Activated CD4-positive, alpha-beta T cell treated with anti-CD3 and anti-CD28 coated beads for 4 hours (primary cell): ENCODE measurements at regions not wholly inside any gene's neighbourhood (a gene's known extent, or its start where the extent isn't known, plus 50 kb on each side); places are given as distances from the start of the nearest gene placed in this dataset.
"Not testable (repeated sequence)": the region's sequence is repeated elsewhere in the genome, so short reads cannot be mapped to it uniquely, and the experiment has no call there.

Experiments
- DNase-seq, 2 donors: peaks; one replicate each; pipeline ENCODE4 v3.0.0-alpha.2; 2020

DNA sequence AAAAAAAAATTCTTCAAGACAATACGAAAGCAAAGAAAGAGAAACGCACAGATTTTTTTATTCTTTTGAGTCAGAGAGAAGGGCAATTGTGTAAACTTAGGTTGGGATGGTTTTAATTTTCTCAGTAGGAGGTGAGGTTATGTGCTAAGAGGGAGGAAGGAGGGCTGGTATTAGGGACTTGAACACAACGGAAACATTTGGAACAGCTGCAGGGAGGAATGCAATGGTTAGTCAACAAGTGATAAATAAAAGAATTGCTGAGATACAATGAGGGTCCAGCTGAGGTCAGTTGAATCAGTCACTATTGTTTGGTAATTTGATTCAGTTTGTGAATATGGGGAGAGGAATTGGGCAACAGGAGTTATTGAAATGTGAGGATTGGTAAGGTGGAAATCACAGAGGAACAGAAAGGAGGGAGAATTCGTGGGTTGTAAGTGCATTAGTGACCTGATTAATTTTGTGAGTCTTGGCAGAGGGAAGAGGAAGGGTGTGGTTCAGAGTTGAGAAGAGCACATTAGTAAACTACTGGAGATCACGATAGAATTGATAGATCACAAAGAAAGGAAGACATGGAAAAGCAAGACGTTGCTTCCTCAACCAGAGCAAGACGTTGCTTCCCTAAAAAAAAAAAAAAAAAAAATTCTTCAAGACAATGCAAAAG lies 499.5 kb upstream of the SPRY2 start:
- DNase-seq = no peak

DNA sequence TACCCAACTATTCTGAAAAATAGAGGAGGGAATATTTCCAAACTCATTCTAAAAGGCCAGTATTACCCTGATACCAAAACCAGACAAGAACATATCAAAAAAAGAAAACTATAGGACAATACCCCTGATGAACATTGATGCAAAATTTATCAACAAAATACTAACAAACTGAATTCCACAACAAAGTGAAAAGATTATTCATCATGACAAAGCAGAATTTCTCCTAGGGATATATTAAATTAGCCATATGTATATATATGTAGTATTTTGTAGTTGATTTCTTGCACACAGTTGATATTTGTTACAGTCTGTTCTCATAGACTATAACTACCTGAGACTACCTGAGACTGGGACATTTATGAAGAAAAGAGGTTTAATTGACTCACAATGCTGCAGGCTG lies 495.0 kb upstream of the SPRY2 start:
- no peak for DNase-seq

DNA sequence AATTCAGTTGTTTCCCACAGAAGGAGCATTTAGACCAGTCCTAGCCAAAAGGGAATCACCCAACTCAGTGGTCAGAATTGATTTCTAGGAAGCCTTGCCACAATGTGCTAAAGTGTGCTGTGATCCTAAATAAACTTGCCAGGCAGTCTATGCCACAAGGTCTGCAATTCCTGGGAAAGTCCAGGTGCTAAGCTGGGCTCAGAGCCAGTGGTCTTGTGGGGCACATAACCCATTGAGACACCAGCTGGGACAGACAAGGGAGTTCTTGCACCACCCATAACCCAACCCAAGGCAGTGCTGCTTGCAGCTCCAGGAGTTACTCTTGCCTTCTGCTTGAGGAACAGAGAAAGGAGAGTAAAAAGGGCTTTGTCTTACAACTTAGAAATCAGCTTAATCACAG lies 489.5 kb upstream of the SPRY2 start:
- no peak for DNase-seq

DNA sequence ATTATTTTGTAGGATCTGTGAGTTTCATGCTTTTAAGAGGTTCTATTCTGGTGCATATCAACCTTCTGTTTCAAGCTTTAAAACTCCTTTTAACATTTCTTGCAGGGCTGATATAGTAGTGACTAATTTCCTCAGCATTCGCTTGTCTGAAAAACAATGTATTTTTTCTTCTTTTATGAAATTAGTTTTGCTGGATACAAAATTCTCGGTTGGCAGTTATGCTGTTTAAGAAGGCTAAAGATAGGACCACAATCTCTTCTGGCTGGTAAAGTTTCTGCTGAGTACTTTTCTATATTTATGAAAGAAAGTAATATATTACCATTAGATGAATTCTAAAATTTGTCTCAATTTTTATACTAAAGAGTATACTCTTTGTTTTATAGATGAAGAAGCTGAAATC lies 487.8 kb upstream of the SPRY2 start:
- DNase-seq = no peak

DNA sequence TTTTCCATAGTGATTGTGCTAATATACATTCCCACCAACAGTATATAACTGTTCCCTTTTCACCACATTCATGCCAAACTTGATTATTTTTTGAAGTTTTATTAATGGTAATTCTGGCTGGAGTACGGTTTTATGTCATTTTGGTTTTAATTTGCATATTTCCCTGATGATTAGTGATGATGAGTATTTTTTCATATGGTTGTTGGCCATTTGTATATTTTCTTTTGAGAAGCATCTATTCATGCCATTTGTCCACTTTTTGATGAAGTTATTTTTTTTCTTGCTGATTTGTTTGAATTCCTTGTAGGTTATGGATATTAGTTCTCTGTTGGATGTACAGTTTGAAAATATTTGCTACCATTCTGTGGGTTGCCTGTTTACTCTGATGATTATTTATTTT lies 484.4 kb upstream of the SPRY2 start:
- DNase-seq = no peak

DNA sequence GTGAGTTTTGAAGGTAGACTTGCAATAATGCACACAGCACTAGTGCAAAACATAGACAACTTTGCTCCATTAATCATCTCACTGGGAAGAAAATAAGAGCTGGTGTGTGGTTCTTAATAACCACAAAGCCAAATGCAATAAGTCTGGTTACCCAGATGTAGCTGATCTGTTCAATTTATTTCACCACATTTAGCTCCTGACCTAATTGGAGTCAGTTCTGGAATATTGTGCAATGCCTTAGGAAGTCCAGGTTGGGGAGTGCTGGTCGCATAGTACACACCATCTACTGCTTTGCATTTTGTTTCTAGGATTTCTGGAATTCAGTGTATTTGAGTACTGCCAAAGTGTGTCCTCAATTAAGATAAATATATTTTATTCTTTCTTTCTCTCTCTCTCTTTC lies 483.3 kb upstream of the SPRY2 start:
- DNase-seq = no peak

DNA sequence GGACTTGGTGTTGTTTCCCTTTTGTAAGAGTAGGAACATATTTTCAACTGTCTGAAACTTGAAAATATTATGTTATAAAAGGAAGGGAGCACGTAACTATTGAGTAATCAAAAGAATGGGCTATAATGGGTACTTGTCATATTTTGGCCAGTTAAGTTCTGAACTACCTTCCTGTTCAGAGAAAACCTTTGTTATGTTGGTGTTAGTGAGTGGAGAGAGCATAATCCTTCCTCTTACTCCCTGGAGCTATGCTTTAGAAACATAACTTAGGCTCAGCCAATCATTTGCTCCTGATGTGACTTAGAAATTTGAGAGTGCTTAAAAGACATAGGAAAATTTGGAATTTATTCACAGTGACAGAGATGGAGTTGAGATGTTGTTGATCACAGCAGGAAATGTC lies 482.5 kb upstream of the SPRY2 start:
- DNase-seq = no peak

DNA sequence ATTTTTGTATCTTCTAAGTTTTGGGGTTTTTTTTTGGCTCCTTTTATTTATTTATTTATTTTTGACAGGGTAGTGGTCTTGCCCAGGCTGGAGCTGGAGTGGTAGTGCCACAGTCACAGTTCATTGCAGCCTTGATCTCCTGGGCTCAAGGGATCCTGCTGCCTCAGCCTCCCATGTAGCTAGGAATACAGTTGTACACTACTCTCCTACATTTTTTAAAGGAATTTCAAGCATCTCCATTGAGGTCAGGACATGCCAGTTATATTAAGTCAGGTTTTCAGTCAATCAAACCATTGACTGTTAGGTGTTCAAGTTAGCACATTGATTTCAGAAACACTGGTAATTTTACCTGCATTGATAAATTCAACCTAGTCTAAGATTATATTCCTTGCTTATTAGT lies 480.5 kb upstream of the SPRY2 start:
- DNase-seq = no peak

DNA sequence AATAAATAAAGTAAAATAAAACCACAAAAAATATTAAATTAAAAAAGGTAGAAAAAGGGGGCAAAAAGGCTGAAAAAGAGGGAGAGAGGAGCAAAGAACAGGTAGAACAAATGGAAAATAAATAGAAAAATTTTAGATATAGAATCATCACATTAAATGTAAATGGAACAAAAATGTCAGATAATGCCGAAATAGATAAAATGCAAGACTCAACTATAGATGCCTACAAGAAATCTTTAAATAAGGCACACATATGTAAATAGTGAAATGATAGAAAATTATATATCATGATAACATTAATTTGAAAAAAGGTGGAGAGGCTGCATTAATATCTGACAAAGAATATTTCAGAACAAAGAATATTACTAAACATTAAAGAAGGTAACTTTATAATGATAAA lies 477.1 kb upstream of the SPRY2 start:
- no peak for DNase-seq

DNA sequence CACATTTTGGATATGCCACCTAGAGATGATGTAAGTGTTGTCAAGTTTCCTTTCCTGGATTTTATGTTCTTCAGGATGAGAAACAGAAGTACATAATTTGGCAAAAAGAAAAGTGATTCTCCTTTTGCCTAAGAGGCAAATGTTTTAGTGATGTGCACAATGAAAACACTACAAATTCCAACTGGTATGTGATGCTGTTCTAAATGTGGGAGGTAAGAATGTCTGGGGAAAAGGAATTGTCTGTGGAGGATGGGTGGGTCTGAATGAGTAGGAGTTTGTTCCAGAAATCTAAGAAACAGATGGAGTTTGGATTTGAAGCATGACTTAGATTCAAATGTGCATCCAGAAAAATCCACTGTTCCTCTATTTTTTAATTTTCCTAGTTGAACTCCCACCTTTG lies 473.6 kb upstream of the SPRY2 start:
- no peak for DNase-seq

DNA sequence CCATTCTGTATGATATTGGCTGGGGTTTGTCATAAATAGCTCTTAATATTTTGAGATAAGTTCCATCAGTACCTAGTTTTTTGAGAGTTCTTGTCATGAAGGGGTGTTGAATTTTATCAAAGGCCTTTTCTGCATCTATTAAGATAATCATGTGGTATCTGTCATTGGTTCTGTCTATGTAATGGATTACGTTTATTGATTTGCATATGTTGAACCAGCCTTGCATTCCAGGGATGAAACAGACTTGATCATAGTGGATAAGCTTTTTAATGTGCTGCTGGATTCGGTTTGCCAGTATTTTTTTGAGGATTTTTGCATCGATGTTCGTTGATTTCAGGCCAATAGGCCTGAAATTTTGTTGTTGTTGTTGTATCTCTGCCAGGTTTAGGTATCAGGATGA lies 469.4 kb upstream of the SPRY2 start:
- not testable (repeated sequence) for DNase-seq

DNA sequence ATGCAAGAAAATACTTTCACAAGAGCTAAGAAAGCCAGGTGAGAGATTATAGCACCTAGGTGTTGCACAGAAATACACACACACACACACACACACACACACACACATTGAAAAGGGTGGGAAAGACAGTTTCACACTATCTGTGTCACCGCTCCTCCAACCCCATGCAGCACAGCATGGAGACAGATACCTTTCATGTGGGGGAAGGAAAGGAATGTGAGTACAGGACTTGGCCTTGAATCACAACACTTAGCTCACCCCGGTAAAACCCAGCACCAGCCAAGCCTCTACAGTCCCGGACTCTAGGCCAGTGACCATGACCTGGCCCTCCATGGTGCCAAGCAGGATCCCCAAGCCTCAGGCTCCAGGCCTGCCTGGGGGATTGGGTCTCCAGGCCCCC lies 462.0 kb upstream of the SPRY2 start:
- DNase-seq = no peak

DNA sequence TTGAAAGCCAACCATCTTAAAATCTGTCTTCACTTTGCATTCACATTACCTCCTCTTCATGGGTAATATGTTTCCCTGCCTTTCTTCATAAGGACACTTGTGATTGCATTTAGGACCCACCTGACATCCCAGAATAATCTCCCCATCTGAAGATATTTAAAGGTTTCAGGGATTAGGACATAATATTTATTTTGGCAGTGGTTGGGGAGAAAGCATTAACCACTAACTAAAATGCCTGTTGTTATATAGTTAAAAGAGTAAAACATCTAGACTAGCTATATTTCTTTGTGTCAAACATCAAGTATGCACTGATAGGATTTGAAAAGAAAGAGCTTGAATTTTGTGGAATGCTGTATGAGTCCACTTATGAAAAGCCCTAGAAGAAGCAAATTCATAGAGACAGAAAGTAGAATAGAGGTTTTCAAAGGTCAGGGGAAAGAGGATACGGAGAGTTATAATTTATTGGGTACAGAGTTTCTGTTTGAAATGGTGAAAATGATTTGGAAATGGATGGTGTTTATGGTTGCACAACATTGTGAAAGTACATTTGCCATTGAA lies 457.7 kb upstream of the SPRY2 start:
- DNase-seq = no peak

DNA sequence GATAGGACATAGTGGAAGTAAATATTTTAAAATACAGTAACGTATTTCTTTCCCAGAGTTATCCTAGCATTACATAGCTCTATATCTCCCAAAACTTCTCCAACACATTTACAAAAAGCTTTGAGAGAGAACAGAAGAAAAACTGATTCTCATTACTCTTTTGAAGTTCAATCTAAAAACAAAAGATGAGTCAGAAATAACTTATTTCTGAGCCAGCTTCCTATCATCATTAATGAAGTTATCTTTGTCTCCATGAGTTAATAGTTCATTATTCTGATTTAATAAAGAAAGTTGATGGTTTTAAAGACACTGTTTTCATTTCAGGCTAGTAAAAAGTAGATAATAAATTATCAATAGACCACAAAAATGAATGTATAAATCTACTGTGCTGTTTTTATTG lies 446.7 kb upstream of the SPRY2 start:
- no peak for DNase-seq

DNA sequence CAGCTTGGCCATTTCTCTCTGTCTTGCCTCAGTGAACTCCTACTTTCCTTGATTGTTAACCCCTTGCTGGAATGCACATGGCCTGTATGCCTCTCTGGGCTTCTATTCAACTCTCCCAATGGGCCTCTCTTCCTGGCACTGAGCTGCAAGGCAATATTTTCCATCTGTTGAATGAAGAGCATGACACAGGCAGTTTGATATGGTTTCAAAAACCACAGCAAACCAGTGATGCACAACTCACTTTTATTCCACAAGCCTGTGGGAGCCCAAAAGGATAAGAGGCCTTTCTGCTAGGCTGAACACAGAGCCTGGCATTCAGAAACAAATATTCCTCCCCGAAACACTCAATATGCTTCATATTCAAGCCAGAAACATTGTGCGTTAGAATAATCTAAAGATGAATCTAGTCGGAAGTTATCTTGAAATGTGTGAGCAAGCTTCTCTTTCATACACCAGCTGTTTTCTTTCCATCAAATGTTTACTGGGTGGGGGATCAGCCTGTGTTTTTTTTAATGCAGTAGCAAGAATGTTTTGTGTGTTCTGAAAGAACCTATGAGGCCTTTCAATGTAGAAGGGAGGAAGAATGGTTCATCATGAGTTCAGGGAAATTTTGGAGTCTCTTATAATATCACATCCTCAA lies 443.1 kb upstream of the SPRY2 start:
- DNase-seq = no peak

DNA sequence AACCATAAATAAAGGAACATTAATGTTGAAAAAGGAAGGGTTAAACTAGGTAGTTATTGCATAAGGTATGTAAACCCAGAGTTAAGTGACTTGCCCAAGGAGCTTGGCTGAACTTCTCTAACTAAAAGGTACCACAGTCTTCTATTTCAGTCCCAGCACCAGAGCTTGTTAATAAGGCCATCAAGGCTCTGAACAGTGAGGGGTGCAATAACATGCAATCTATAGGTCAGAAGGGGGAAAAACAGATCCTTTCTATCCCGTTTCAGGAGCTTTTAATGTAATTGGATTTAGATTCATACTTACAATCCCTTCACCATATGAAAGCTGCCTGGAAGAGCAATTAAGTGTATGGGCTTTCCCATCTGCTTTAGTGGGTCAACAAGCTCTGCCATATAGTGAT lies 441.5 kb upstream of the SPRY2 start:
- no peak for DNase-seq

DNA sequence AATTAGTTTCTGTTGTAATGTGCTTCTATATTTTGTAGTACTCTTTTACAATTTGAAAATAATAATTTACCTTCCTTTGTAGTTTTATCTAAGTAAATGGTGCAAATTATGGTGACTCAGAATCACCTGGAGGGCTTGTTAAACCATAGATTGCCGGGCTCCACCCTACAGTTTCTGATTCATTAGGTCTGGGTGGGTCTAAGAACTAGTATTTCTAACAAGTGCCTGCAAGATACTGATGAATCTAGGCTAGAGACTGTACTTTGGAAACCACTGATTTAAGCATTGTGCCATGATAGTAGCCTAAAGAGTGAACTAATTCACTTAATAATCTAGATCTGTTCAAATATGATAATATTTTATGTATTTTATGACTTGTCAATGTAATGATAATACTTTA lies 437.4 kb upstream of the SPRY2 start:
- no peak for DNase-seq

DNA sequence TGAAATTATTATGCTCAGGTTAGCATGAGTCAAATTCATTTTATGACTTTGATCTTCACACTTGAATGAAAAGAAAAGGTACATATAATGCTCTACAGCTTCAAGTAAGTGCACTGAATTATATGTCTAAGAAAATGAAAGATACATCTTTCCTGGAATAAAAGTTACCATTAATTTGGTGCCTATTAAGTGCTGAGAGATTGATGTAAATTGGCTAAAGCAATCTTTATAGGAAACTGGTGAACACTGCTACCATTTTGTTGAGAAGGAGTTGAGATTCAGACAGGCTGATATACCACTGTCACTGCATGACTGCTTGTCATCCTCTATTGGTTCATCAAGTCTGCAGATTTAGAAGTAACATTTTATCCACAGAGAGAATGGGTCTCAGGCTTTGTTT lies 416.8 kb upstream of the SPRY2 start:
- no peak for DNase-seq

DNA sequence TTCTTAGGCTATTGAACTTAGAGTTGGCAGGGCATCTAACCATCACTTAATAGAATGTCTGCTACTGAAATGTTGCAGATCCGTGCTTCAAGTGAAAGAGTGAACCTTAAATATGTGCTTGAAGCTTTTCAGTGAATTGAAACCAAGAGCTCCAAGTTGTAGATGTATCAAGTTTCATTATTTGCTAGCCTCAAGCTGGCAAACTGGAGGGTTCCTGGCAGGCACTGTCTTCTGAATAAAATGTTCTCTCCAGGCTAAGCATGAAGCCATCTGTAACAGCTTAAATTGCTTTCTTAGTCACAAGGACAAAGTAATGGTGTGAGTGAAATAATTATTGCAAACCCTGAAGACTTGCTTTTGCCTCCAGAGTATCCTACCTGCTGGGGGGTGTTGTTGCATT lies 415.0 kb upstream of the SPRY2 start:
- DNase-seq = no peak

DNA sequence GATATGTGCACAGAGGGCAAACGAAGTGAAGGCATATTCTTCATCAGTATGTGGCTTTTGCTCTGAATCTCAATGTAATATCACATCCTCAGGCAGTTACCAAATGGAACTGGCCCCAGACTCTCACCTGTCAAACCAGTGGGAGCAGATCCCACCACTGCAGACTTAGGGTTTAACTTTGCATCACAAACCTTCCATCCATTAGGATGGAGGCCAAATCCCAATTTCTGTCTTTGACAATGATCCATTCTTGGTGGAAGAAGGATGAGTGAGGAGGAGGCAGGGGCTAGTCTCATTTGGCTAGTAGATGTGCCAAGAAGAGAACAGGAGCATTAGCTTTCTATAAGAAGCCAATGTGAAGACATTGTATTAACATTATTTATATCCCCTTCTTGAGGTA lies 413.5 kb upstream of the SPRY2 start:
- DNase-seq = no peak

DNA sequence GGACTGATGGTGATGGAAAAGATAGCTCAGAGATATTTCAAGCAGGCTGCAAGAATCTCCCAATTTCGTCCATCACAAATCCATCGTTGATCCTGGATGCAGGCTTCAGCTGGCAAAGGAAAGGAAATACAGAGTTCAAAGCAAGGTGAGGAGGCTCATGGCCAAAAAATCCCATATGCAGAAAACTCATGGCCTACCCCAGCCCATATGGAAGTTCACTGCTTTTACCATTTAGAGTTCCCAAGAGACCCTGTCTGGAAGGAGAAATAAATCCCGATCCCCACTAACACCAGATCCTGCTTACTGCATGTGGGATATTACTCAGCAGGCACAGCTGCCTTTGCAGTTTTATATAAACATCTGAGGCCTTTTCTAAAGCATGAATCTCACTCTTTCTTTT lies 412.9 kb upstream of the SPRY2 start:
- DNase-seq = no peak

DNA sequence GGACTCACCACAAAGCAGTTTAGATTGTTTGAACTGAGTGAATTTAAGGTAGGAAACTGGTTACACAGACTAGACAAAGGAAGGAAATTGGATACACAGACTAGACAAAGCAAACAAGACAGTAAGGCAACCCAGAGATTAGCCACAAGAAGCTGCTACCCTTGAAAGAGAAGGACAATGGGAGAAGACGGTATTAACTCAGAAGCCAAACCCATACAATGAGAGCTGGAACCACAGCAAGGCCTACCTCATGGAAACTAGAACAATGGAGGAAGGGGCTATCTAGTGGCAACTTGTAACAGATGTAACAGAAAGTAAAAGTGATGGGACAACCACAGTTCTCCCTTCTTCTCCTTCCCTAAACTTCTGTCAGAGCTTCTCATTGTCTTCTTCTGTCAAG lies 410.9 kb upstream of the SPRY2 start:
- no peak for DNase-seq

DNA sequence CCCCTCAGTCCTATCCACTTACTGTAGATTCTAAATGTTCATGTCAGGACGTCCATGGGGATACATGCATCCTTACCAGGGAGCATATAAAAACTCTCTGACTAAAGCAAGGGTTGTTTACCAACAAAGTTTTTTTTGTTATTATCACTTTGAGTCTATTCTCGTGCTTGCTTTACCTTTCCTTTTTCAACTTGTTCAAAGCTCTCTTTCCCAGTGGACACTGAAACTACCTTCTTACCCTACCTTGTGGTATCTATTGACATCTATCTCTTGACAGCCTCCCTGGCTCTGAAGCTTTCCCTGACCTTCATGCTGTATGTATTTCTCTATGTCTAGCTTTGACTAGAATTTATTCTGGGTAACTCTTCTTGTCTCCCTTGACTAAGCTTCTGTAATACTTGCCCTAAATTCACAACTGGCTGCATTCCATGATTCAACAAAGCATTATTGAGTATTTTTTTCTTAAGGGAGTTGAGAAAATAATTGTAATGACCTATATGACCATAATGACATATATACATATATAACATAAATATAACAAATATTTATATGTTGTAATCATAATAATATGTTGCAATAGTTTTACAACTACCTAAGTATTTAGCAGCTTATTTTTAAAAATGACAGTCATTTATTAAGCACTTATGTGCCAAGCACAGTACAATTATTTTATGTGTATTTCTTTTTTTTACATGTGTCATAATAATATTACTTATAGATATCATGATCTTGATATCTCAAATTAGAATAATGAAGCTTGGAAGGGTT lies 403.4 kb upstream of the SPRY2 start:
- DNase-seq = no peak

DNA sequence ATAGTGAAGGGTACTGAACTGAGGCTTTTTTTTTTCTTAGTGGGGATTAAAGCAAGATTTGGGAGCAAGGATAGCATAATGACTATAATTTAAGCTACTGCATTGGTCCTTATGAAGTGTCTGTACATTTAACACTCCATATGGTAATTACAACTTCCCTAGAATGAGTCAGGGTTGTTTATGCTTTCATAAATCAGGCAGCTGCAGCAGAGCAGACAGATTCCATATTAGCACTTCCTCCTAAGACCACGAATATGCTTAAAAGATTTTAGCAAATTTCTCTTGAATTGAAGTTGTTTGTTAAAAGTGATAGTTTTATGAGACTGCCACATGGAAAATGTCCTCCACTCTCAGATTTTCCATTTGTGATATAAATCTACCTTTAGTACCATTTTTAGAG lies 401.1 kb upstream of the SPRY2 start:
- DNase-seq = no peak
